ENCODE measurements at regions not wholly inside any gene's neighbourhood (a gene's known extent, or its start where the extent isn't known, plus 50 kb on each side); places are given as distances from the start of the nearest gene placed in this dataset.

DNA sequence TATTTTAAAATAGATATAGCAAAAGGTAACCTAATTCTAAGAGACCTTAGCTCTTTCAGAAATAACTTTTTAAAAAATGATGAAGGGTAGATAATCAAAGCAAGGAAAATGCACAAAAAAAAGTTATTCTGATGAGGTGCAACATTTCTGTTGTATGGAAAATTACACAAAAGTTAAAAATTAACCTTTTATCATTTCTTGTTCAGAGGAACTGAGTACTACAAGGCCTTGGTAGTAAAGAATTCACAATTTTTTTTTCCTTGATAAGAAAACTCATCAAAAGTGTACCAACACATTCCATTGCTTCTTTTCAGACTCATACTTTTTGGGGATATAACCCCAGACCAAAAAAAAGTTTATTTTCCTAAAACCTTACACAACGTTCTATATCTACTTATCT lies 213.0 kb downstream of the IL15 start (continued):
- TF ChIP-seq, protein P1, sequence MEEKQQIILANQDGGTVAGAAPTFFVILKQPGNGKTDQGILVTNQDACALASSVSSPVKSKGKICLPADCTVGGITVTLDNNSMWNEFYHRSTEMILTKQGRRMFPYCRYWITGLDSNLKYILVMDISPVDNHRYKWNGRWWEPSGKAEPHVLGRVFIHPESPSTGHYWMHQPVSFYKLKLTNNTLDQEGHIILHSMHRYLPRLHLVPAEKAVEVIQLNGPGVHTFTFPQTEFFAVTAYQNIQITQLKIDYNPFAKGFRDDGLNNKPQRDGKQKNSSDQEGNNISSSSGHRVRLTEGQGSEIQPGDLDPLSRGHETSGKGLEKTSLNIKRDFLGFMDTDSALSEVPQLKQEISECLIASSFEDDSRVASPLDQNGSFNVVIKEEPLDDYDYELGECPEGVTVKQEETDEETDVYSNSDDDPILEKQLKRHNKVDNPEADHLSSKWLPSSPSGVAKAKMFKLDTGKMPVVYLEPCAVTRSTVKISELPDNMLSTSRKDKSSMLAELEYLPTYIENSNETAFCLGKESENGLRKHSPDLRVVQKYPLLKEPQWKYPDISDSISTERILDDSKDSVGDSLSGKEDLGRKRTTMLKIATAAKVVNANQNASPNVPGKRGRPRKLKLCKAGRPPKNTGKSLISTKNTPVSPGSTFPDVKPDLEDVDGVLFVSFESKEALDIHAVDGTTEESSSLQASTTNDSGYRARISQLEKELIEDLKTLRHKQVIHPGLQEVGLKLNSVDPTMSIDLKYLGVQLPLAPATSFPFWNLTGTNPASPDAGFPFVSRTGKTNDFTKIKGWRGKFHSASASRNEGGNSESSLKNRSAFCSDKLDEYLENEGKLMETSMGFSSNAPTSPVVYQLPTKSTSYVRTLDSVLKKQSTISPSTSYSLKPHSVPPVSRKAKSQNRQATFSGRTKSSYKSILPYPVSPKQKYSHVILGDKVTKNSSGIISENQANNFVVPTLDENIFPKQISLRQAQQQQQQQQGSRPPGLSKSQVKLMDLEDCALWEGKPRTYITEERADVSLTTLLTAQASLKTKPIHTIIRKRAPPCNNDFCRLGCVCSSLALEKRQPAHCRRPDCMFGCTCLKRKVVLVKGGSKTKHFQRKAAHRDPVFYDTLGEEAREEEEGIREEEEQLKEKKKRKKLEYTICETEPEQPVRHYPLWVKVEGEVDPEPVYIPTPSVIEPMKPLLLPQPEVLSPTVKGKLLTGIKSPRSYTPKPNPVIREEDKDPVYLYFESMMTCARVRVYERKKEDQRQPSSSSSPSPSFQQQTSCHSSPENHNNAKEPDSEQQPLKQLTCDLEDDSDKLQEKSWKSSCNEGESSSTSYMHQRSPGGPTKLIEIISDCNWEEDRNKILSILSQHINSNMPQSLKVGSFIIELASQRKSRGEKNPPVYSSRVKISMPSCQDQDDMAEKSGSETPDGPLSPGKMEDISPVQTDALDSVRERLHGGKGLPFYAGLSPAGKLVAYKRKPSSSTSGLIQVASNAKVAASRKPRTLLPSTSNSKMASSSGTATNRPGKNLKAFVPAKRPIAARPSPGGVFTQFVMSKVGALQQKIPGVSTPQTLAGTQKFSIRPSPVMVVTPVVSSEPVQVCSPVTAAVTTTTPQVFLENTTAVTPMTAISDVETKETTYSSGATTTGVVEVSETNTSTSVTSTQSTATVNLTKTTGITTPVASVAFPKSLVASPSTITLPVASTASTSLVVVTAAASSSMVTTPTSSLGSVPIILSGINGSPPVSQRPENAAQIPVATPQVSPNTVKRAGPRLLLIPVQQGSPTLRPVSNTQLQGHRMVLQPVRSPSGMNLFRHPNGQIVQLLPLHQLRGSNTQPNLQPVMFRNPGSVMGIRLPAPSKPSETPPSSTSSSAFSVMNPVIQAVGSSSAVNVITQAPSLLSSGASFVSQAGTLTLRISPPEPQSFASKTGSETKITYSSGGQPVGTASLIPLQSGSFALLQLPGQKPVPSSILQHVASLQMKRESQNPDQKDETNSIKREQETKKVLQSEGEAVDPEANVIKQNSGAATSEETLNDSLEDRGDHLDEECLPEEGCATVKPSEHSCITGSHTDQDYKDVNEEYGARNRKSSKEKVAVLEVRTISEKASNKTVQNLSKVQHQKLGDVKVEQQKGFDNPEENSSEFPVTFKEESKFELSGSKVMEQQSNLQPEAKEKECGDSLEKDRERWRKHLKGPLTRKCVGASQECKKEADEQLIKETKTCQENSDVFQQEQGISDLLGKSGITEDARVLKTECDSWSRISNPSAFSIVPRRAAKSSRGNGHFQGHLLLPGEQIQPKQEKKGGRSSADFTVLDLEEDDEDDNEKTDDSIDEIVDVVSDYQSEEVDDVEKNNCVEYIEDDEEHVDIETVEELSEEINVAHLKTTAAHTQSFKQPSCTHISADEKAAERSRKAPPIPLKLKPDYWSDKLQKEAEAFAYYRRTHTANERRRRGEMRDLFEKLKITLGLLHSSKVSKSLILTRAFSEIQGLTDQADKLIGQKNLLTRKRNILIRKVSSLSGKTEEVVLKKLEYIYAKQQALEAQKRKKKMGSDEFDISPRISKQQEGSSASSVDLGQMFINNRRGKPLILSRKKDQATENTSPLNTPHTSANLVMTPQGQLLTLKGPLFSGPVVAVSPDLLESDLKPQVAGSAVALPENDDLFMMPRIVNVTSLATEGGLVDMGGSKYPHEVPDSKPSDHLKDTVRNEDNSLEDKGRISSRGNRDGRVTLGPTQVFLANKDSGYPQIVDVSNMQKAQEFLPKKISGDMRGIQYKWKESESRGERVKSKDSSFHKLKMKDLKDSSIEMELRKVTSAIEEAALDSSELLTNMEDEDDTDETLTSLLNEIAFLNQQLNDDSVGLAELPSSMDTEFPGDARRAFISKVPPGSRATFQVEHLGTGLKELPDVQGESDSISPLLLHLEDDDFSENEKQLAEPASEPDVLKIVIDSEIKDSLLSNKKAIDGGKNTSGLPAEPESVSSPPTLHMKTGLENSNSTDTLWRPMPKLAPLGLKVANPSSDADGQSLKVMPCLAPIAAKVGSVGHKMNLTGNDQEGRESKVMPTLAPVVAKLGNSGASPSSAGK (IDR thresholded peaks at IDR 0.05), result no peak
- TF ChIP-seq MCM3 (IDR thresholded peaks at IDR 0.05) (no peak), CBFB (CRISPR knock-in tag; IDR thresholded peaks at IDR 0.05) (no peak)

All from K562 (cell line).